A549 (cell line): ENCODE measurements at regions not wholly inside any gene's neighbourhood (a gene's known extent, or its start where the extent isn't known, plus 50 kb on each side); places are given as distances from the start of the nearest gene placed in this dataset.

Experiments
- ATAC-seq, 2 experiments: fragments of 200-7000 bp in 1 of 2; fragments of >200 bp in 1 of 2; cut with Nextera tagmentation in 1 of 2; cut with Tn5 transposase in 1 of 2; 3 replicates each; pipeline versions ENCODE4 v1.8.0 to v1.9.1; 2018 to 2020; ENCODE audit warnings: mild to moderate bottlenecking in 1 of 2, moderate library complexity in 1 of 2
- CTCF ChIA-PET: fragments of 300-600 bp; sonication (Branson Sonifier 250); formaldehyde crosslinking; extraction: SDS; loops from one replicate; lab custom pipeline; 2021; ENCODE audit warnings: antibody characterized with exemption, inconsistent platforms; lab: Yijun Ruan, JAX
- POLR2A ChIA-PET: fragments of 350-600 bp; formaldehyde crosslinking; extraction: SDS; loops from one replicate; lab custom pipeline; 2021; ENCODE audit warnings: antibody characterized with exemption, inconsistent platforms; lab: Yijun Ruan, JAX
- DNase-seq, 2 experiments: peaks; one replicate each; pipeline versions ENCODE4 v3.0.0 to v3.0.0-alpha.2; 2011 to 2016; ENCODE audit warnings: low read depth in 1 of 2, low spot score in 1 of 2
- FAIRE-seq: peaks from 2 replicates; lab custom pipeline; 2011; peaks lifted over from hg19 to GRCh38; lab: Jason Lieb, UNC
- H3K27ac ChIP-seq, 2 experiments: fragments of >200 bp; sonication (Bioruptor Twin); formaldehyde crosslinking; 3 replicates each; pipeline ENCODE4 v1.5.1; 2016 to 2017
- H3K4me1 ChIP-seq: fragments of >200 bp; sonication (Bioruptor Twin); formaldehyde crosslinking; 3 replicates; pipeline ENCODE4 v1.6.1; 2016
- H3K4me2 ChIP-seq: fragments of >200 bp; sonication (Bioruptor Twin); formaldehyde crosslinking; 3 replicates; pipeline ENCODE4 v1.6.1; 2016
- H3K4me3 ChIP-seq: fragments of >200 bp; sonication (Bioruptor Twin); formaldehyde crosslinking; 3 replicates; pipeline ENCODE4 v1.5.1; 2016
- H3K9me3 ChIP-seq: fragments of >200 bp; sonication (Bioruptor Twin); formaldehyde crosslinking; 3 replicates; pipeline ENCODE4 v1.6.1; 2016
- ATOH8 ChIP-seq: fragments of 250-450 bp; sonication (Bioruptor Pico); IDR thresholded peaks from 2 replicates; pipeline ENCODE4 v1.5.0; 2020; ENCODE audit warnings: low read depth, mild to moderate bottlenecking, moderate library complexity
- BHLHE40 ChIP-seq: IDR thresholded peaks from 2 replicates; pipeline ENCODE4 v1.6.1; 2012; ENCODE audit warnings: low read depth, low read length, inconsistent platforms
- CBX2 ChIP-seq: fragments of 200-600 bp; sonication (generic); IDR thresholded peaks from 2 replicates; pipeline ENCODE4 v1.6.1; 2016; ENCODE audit warnings: low read depth, mild to moderate bottlenecking, borderline replicate concordance
- CEBPB ChIP-seq, 2 experiments: fragments of >200 bp in 1 of 2; sonication (Bioruptor Twin) in 1 of 2; formaldehyde crosslinking in 1 of 2; IDR thresholded peaks; 2 replicates each; pipeline ENCODE4 v1.6.1; 2012 to 2016
- CHD2 ChIP-seq: fragments of 150-350 bp; IDR thresholded peaks from 2 replicates; pipeline ENCODE4 v1.6.1; 2014; ENCODE audit warnings: low read length; ENCODE audit not compliant: partially characterized antibody
- CTCF ChIP-seq: fragments of >200 bp; sonication (Bioruptor Twin); formaldehyde crosslinking; IDR thresholded peaks from 3 replicates; pipeline ENCODE4 v1.5.1; 2016
- EHF ChIP-seq: fragments of 250-450 bp; sonication (Bioruptor Pico); IDR thresholded peaks from 2 replicates; pipeline ENCODE4 v1.5.0; 2020; ENCODE audit warnings: mild to moderate bottlenecking
- ELK1 ChIP-seq: fragments of 150-350 bp; IDR thresholded peaks from 2 replicates; pipeline ENCODE4 v1.6.1; 2014; ENCODE audit warnings: low read depth, mild to moderate bottlenecking, low read length
- EP300 ChIP-seq, 2 experiments: fragments of >200 bp; sonication (Bioruptor Twin); formaldehyde crosslinking; IDR thresholded peaks; 2 replicates in 1 of 2; 3 replicates in 1 of 2; pipeline ENCODE4 v1.6.1; 2016 to 2017
- FOSB ChIP-seq: fragments of 250-450 bp; sonication (Bioruptor Pico); IDR thresholded peaks from 2 replicates; pipeline ENCODE4 v1.5.0; 2020; ENCODE audit warnings: mild to moderate bottlenecking, moderate library complexity
- HMGXB4 ChIP-seq: fragments of 250-450 bp; sonication (Bioruptor Pico); IDR thresholded peaks from 2 replicates; pipeline ENCODE4 v1.5.0; 2021; ENCODE audit warnings: mild to moderate bottlenecking, moderate library complexity, borderline replicate concordance
- HOXA7 ChIP-seq: fragments of 250-450 bp; sonication (Bioruptor Pico); IDR thresholded peaks from 2 replicates; pipeline ENCODE4 v1.5.0; 2020; ENCODE audit warnings: mild to moderate bottlenecking, moderate library complexity
- JUN ChIP-seq, 2 experiments: fragments of >200 bp; sonication (Bioruptor Twin); formaldehyde crosslinking; IDR thresholded peaks; 2 replicates in 1 of 2; 3 replicates in 1 of 2; pipeline ENCODE4 v1.6.1; 2016 to 2017
- JUNB ChIP-seq: fragments of >200 bp; sonication (Bioruptor Twin); formaldehyde crosslinking; IDR thresholded peaks from 2 replicates; pipeline ENCODE4 v1.6.1; 2016
- KDM5A ChIP-seq: fragments of 200-600 bp; sonication (generic); IDR thresholded peaks from 2 replicates; pipeline ENCODE4 v1.6.1; 2016; ENCODE audit warnings: antibody characterized with exemption, mild to moderate bottlenecking
- MAX ChIP-seq: IDR thresholded peaks from 2 replicates; pipeline ENCODE4 v1.6.1; 2012
- MAZ ChIP-seq: fragments of 150-350 bp; IDR thresholded peaks from 2 replicates; pipeline ENCODE4 v1.6.1; 2014; ENCODE audit warnings: antibody characterized with exemption, low read depth, low read length, borderline replicate concordance
- MYC ChIP-seq: IDR thresholded peaks from 2 replicates; pipeline ENCODE4 v1.6.1; 2012; ENCODE audit warnings: mild to moderate bottlenecking, inconsistent platforms, low read length, improper control_type of control experiment, borderline replicate concordance
- NR3C1 ChIP-seq: fragments of >200 bp; sonication (Bioruptor Twin); formaldehyde crosslinking; IDR thresholded peaks from 3 replicates; pipeline ENCODE4 v1.6.1; 2017
- PBX3 ChIP-seq: IDR thresholded peaks from 2 replicates; pipeline ENCODE4 v1.6.1; 2012
- POLR2AphosphoS2 ChIP-seq: conservative IDR thresholded peaks from 2 replicates; pipeline ENCODE4 v1.6.1; 2012; ENCODE audit warnings: low read length, improper control_type of control experiment, inconsistent platforms
- RAD21 ChIP-seq, 2 experiments: fragments of >200 bp in 1 of 2; sonication (Bioruptor Twin) in 1 of 2; formaldehyde crosslinking in 1 of 2; IDR thresholded peaks in 1 of 2; conservative IDR thresholded peaks in 1 of 2; 2 replicates in 1 of 2; 3 replicates in 1 of 2; pipeline ENCODE4 v1.6.1; 2012 to 2018; ENCODE audit warnings: inconsistent platforms in 1 of 2
- RCOR1 ChIP-seq: fragments of 150-350 bp; IDR thresholded peaks from 2 replicates; pipeline ENCODE4 v1.6.1; 2014; ENCODE audit warnings: antibody characterized with exemption, low read length, low read depth
- RNF2 ChIP-seq: fragments of 200-600 bp; sonication (generic); IDR thresholded peaks from 2 replicates; pipeline ENCODE4 v1.6.1; 2016; ENCODE audit warnings: low read depth, mild to moderate bottlenecking, antibody characterized with exemption, moderate library complexity, borderline replicate concordance
- SMC3 ChIP-seq: fragments of >200 bp; sonication (Bioruptor Twin); formaldehyde crosslinking; IDR thresholded peaks from 3 replicates; pipeline ENCODE4 v1.6.1; 2018; ENCODE audit warnings: inconsistent platforms
- SREBF2 ChIP-seq: fragments of 450-650 bp; IDR thresholded peaks from 2 replicates; pipeline ENCODE4 v1.6.1; 2014; ENCODE audit warnings: mild to moderate bottlenecking, moderate library complexity
- TFCP2L1 ChIP-seq: fragments of 250-450 bp; sonication (Bioruptor Pico); IDR thresholded peaks from 2 replicates; pipeline ENCODE4 v1.5.0; 2021; ENCODE audit warnings: mild to moderate bottlenecking
- TP53 ChIP-seq: fragments of 250-450 bp; sonication (Bioruptor Pico); IDR thresholded peaks from 2 replicates; pipeline ENCODE4 v1.5.0; 2021; ENCODE audit warnings: mild to moderate bottlenecking, moderate library complexity
- ZC3H11A ChIP-seq: fragments of 450-650 bp; IDR thresholded peaks from 2 replicates; pipeline ENCODE4 v1.6.1; 2014; ENCODE audit warnings: antibody characterized with exemption, mild to moderate bottlenecking
- ZNF302 ChIP-seq: fragments of 250-450 bp; sonication (Bioruptor Pico); IDR thresholded peaks from 2 replicates; pipeline ENCODE4 v1.9.0; 2021; ENCODE audit warnings: inconsistent platforms, mild to moderate bottlenecking, moderate library complexity
- ZSCAN20 ChIP-seq: fragments of 250-450 bp; sonication (Bioruptor Pico); IDR thresholded peaks from 2 replicates; pipeline ENCODE4 v1.8.0; 2022; ENCODE audit warnings: mild to moderate bottlenecking, moderate library complexity
- WGBS: methylation state at CpG from one replicate; pipeline ENCODE4 v1.1.6; 2017; ENCODE audit errors: missing lambda C conversion rate; 5-methylcytosine and 5-hydroxymethylcytosine counted together

- WGBS: 37% methylated on average over 2 of the region's 2 CpGs
- Histone ChIP-seq H3K4me3 (no peak overlapping the region), H3K9me3 (no peaks in the 10 kb centered on the region), H3K4me1 (no peaks in the 10 kb centered on the region; the same call in 2 of the 3 replicates), H3K27ac (no peak overlapping the region), H3K4me2 (no peak overlapping the region)
- FAIRE-seq (no peak), ATAC-seq (no peak), DNase-seq (no peak)
- no peak for TF ChIP-seq SMC3
- TF ChIP-seq EP300 (IDR thresholded peaks at IDR 0.05): no peak
- TF ChIP-seq FOSB (CRISPR knock-in tag): no peak
- TF ChIP-seq BHLHE40: no peak
- TF ChIP-seq ELK1: no peak
- no peak for TF ChIP-seq ZNF302
- no peak for TF ChIP-seq CTCF
- no peak for TF ChIP-seq JUN (IDR thresholded peaks at IDR 0.05)
- TF ChIP-seq CHD2: no peak
- TF ChIP-seq HMGXB4 (CRISPR knock-in tag): no peak
- no peak for TF ChIP-seq RCOR1
- no peak for TF ChIP-seq MYC
- no peak for TF ChIP-seq SREBF2
- no peak for TF ChIP-seq JUNB
- TF ChIP-seq ATOH8 (CRISPR knock-in tag): no peak
- TF ChIP-seq CBX2: no peak
- no peak for TF ChIP-seq PBX3
- POLR2A ChIA-PET: no interaction called here
- CTCF ChIA-PET: no interaction called here
Observed at GRCh38 chr4:169846396-169846795, 88.7 kb upstream of the HPF1 start.

GRCh38 chr4:169841776-169842175 is 84.0 kb upstream of the HPF1 start:
- Histone ChIP-seq H3K4me2 (no peak overlapping the region), H3K27ac (no peak overlapping the region), H3K4me1 (no peaks in the 10 kb centered on the region; the same call in 2 of the 3 replicates)
- ATAC-seq (0 out of 6 replicates have a peak, but pooled peaks of 1 of the 2 experiments have one; percentile 25), DNase-seq (no peak), FAIRE-seq (no peak)
- TF ChIP-seq RAD21 (conservative IDR thresholded peaks at IDR 0.05 in 1 of 2, IDR thresholded peaks at IDR 0.05 in 1 of 2): no peak
- TF ChIP-seq HOXA7 (CRISPR knock-in tag): no peak
- no peak for TF ChIP-seq ZSCAN20
- no peak for TF ChIP-seq RNF2
- no peak for TF ChIP-seq CBX2
- no peak for TF ChIP-seq CEBPB (IDR thresholded peaks at IDR 0.05)
- TF ChIP-seq ZC3H11A: no peak
- no peak for TF ChIP-seq RCOR1
- TF ChIP-seq TFCP2L1 (CRISPR knock-in tag): no peak
- TF ChIP-seq NR3C1: no peak
- TF ChIP-seq MAZ: no peak
- no peak for TF ChIP-seq KDM5A
- no peak for TF ChIP-seq TP53 (CRISPR knock-in tag)
- TF ChIP-seq MAX: no peak
- TF ChIP-seq JUNB: no peak
- TF ChIP-seq POLR2AphosphoS2: no peak
- TF ChIP-seq EHF (CRISPR knock-in tag): no peak
- TF ChIP-seq HMGXB4 (CRISPR knock-in tag): no peak
- TF ChIP-seq, all 56 proteins: peak for 0
- H3K9me3 ChIP-seq: no peaks in the 10 kb centered on the region
- 19% methylated on average over 3 of the region's 3 CpGs for WGBS
- CTCF ChIA-PET: no interaction called here
- H3K4me3 ChIP-seq: no peak overlapping the region
- POLR2A ChIA-PET: no interaction called here
